Neural crest cell (in vitro differentiated cells): ENCODE measurements at regions not wholly inside any gene's neighbourhood (a gene's known extent, or its start where the extent isn't known, plus 50 kb on each side); places are given as distances from the start of the nearest gene placed in this dataset.

Experiments
- DNase-seq: peaks from one replicate; pipeline ENCODE4 v3.0.0; 2021; ENCODE audit warnings: low read depth, mixed read lengths, low spot score
- H3K27ac Mint-ChIP-seq: one replicate; pipeline ENCODE4 v1.8.0; 2021; ENCODE audit warnings: mild to moderate bottlenecking, mixed read lengths; ENCODE audit not compliant: unreplicated experiment
- H3K27me3 Mint-ChIP-seq: 2 replicates; pipeline ENCODE4 v1.8.0; 2021; ENCODE audit warnings: low read depth, mild to moderate bottlenecking, mixed read lengths
- H3K36me3 Mint-ChIP-seq: 2 replicates; pipeline ENCODE4 v1.8.0; 2021; ENCODE audit warnings: low read depth, mild to moderate bottlenecking, mixed read lengths
- H3K4me1 Mint-ChIP-seq: 2 replicates; pipeline ENCODE4 v1.8.0; 2021; ENCODE audit warnings: mixed read lengths
- H3K4me3 Mint-ChIP-seq: one replicate; pipeline ENCODE4 v1.8.0; 2021; ENCODE audit warnings: mild to moderate bottlenecking, mixed read lengths
- H3K9me3 Mint-ChIP-seq: 2 replicates; pipeline ENCODE4 v1.8.0; 2021; ENCODE audit warnings: mixed read lengths
- TF ChIP-seq, protein P1 (sequence below): fragments of 200-600 bp; sonication (generic); conservative IDR thresholded peaks from 2 replicates; pipeline ENCODE4 v1.5.0; 2021; ENCODE audit warnings: antibody characterized with exemption, mild to moderate bottlenecking

DNA sequence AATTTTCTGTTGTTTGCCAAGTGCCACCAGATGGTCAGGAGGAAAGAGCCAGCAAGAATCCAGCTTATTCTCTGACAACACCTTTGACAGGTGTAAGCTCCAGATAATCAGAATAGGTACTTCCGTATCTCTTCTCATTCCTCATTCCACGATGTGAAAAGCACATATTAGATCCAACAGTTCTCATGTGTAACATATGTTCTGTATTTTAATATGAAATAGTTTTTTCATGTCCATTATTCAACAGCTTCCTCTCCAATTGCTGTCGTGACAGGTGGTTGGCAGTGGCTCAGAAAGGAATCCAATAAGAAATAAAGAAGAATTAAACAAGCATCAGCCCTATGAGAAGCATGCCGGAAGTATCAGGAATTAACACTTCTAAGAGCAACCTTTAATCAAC, 1624.7 kb downstream of the MRPL39 start:
- Mint-ChIP-seq H3K27ac (no peak overlapping the region), H3K9me3 (peaks cover 19% of the 10 kb centered on the region), H3K27me3 (no peaks in the 10 kb centered on the region), H3K4me3 (no peak overlapping the region), H3K36me3 (peaks cover 7% of the 10 kb centered on the region), H3K4me1 (no peaks in the 10 kb centered on the region)
- TF ChIP-seq, protein P1, sequence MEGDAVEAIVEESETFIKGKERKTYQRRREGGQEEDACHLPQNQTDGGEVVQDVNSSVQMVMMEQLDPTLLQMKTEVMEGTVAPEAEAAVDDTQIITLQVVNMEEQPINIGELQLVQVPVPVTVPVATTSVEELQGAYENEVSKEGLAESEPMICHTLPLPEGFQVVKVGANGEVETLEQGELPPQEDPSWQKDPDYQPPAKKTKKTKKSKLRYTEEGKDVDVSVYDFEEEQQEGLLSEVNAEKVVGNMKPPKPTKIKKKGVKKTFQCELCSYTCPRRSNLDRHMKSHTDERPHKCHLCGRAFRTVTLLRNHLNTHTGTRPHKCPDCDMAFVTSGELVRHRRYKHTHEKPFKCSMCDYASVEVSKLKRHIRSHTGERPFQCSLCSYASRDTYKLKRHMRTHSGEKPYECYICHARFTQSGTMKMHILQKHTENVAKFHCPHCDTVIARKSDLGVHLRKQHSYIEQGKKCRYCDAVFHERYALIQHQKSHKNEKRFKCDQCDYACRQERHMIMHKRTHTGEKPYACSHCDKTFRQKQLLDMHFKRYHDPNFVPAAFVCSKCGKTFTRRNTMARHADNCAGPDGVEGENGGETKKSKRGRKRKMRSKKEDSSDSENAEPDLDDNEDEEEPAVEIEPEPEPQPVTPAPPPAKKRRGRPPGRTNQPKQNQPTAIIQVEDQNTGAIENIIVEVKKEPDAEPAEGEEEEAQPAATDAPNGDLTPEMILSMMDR: no peak
- no peak for DNase-seq

DNA sequence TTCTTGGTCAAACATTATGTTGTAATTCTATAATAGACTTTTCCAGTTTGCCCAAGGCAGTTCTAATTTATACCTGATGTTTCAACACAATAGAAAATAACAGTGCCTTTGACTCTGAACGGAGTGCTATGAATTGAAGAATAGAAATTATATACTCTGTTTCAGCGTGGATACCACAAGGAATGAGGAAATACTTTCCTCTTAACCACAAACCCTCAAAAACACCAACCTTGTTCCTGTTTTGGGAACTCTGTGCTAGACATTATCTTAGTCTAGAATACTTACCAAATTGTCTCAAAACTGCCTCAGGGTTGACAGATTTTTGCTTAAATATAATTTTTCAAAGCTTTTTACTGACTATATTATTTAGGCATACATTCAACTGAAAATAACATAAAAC, 1629.3 kb downstream of the MRPL39 start:
- no peaks in the 10 kb centered on the region for H3K27me3 Mint-ChIP-seq
- no peak for DNase-seq
- no peaks in the 10 kb centered on the region for H3K4me1 Mint-ChIP-seq
- no peak overlapping the region for H3K4me3 Mint-ChIP-seq
- peaks cover 22% of the 10 kb centered on the region for H3K9me3 Mint-ChIP-seq
- TF ChIP-seq, protein P1: no peak
- peaks cover 3% of the 10 kb centered on the region for H3K36me3 Mint-ChIP-seq
- no peak overlapping the region for H3K27ac Mint-ChIP-seq

DNA sequence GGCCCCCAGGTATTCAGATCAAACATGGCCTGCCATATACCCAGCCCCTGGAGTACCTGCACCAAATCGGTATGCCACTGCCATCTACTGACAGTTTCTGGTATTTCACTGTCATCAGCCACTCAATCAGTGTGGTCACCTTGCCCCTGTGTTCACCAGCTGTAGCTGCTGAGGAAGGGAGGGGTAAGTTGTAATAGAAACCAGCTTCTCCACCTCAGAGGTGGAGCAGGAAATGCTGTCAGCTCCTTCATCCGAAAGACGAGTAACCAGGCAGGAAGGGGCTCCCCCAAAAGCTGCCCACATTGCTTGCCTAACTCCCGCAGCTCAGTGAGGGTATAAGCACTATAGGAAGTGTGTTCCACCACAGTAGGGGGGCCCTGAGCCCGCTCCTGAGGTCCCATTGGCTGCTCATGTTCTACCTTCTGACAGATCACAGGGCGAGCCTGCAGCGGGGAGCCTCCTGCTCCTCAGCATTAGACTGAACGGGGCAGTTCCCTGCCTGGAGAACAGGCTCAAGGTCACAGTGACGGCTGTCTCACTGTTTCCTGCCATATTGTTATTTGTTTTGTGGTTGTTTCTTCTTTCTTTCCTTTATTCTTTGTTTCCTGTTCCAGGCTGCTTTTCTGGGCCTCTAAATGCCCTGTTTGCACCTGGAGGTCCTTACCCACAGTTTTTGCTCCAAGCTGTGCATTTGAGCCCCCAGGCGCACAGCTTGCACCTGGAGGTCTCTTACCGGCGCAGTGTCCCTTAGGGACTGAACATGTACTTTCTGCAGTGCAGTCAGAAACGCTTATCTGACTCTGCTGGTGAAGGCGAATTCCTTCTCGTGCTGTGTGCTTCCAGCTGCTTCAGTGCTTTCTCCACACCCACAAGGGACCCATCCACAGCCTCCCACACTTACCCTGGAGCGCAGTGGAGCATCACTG, 1638.3 kb downstream of the MRPL39 start:
- Mint-ChIP-seq H3K4me3 (no peak overlapping the region), H3K27me3 (no peaks in the 10 kb centered on the region), H3K9me3 (peaks cover 10% of the 10 kb centered on the region), H3K4me1 (no peaks in the 10 kb centered on the region), H3K27ac (no peak overlapping the region), H3K36me3 (no peaks in the 10 kb centered on the region)
- TF ChIP-seq, protein P1: peak; percentile 58
- DNase-seq: peak; percentile 15

DNA sequence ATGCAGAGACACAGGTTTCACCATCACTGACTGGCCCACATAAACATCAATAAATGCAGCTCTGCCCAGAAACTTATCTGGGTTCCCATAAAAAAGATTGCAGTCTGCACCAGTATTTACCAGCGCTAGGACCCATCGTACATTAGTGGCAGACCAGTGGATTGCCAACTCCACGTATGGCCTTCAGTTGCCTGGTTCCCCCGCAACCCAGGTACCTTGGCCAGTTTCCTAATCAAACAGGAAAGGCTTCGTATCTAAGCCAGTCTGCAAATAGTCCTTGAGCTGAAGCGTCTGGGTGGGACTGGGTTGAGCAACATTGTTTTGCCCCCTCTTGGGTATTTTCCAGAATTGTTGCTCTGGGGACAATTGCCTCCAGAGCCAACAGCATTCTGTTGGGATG, 1639.3 kb downstream of the MRPL39 start:
- H3K27ac Mint-ChIP-seq: no peak overlapping the region
- no peaks in the 10 kb centered on the region for H3K36me3 Mint-ChIP-seq
- TF ChIP-seq, protein P1: no peak
- peaks cover 10% of the 10 kb centered on the region for H3K9me3 Mint-ChIP-seq
- H3K27me3 Mint-ChIP-seq: no peaks in the 10 kb centered on the region
- H3K4me1 Mint-ChIP-seq: no peaks in the 10 kb centered on the region
- DNase-seq: no peak
- no peak overlapping the region for H3K4me3 Mint-ChIP-seq

DNA sequence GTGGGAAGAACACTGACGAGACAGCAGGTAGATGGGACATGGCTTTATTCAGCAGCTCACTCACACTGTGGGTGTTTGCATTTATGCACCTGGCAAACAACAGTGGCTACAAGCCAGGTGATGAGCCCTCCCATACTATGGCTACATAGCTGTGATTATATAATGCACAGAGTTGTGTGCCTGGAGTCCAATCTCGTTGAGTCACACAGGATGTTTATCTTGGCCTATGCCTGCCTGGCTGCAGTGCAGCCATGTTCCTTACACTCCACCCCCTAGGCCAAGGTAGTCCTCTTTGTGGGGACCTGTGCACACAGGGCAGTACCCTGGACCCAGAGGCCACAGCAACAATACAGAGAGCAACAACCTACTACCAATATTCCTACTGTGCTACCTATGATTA, 1643.8 kb downstream of the MRPL39 start:
- no peaks in the 10 kb centered on the region for H3K36me3 Mint-ChIP-seq
- no peak for DNase-seq
- no peaks in the 10 kb centered on the region for H3K4me1 Mint-ChIP-seq
- H3K4me3 Mint-ChIP-seq: no peak overlapping the region
- no peak overlapping the region for H3K27ac Mint-ChIP-seq
- TF ChIP-seq, protein P1: no peak
- no peaks in the 10 kb centered on the region for H3K27me3 Mint-ChIP-seq
- H3K9me3 Mint-ChIP-seq: peaks cover 16% of the 10 kb centered on the region
